ENCODE measurements at regions not wholly inside any gene's neighbourhood (a gene's known extent, or its start where the extent isn't known, plus 50 kb on each side); places are given as distances from the start of the nearest gene placed in this dataset.

GRCh38 chr13:103200118-103200885 lies 134.1 kb upstream of the SLC10A2 start:
- TF ChIP-seq CTCF (IDR thresholded peaks at IDR 0.05; ENCODE audit: low read depth, low read length, poor library complexity, severe bottlenecking): no peak
- no peak for TF ChIP-seq EZH2phosphoT487 (IDR thresholded peaks at IDR 0.05; ENCODE audit: borderline replicate concordance, low read length)
